GM19452 (cell line): ENCODE measurements at regions not wholly inside any gene's neighbourhood (a gene's known extent, or its start where the extent isn't known, plus 50 kb on each side); places are given as distances from the start of the nearest gene placed in this dataset.
"Not testable (repeated sequence)": the region's sequence is repeated elsewhere in the genome, so short reads cannot be mapped to it uniquely, and the experiment has no call there.

ENCODE experiments used
- ATAC-seq: cut with Tn5 transposase; IDR thresholded peaks from one replicate; pipeline ENCODE4 v1.9.1; 2021; ENCODE audit not compliant: unreplicated experiment

DNA sequence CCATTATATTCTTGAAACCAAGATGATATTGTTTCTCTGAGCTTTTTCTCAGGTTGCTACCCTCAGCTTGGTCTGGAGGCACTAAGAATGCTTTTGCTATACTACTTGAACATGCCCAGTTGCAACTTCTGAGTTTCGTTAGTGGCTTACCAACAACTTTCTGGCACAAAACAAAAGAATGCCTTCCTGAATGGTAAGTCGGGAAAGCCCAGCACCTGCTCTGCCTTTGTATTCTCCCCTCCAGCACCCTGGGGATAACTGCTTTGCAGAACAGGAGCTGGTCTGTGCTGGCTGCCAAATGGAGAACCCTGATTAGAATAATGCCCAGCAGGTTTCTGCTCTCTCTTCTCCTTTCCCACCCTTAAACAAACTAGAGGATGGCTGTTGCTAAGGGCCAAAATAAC lies 149.3 kb downstream of the TGFB2 start:
- ATAC-seq = no peak

DNA sequence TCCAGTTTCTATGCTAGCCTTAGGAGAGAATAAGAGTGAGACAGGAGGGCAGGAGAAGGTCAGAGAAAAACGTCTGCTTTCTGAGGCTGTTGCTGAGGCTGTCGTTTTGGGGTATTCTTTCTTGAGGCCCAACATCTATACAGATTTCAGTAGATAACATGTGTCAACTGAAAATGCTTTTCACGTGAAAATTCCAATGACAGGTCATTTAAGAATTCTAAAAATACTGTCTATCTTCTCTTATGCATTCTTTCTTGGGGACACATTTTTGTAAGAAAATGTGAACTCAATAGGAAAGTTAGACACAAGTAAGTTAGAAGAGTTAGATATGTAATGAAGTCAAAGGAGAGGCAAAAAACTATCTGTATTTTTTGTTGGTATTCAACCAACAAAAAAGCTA lies 150.8 kb downstream of the TGFB2 start:
- no peak for ATAC-seq

- ATAC-seq = no peak
Observed at GRCh38 chr1:218496561-218496960, 151.4 kb downstream of the TGFB2 start.

DNA sequence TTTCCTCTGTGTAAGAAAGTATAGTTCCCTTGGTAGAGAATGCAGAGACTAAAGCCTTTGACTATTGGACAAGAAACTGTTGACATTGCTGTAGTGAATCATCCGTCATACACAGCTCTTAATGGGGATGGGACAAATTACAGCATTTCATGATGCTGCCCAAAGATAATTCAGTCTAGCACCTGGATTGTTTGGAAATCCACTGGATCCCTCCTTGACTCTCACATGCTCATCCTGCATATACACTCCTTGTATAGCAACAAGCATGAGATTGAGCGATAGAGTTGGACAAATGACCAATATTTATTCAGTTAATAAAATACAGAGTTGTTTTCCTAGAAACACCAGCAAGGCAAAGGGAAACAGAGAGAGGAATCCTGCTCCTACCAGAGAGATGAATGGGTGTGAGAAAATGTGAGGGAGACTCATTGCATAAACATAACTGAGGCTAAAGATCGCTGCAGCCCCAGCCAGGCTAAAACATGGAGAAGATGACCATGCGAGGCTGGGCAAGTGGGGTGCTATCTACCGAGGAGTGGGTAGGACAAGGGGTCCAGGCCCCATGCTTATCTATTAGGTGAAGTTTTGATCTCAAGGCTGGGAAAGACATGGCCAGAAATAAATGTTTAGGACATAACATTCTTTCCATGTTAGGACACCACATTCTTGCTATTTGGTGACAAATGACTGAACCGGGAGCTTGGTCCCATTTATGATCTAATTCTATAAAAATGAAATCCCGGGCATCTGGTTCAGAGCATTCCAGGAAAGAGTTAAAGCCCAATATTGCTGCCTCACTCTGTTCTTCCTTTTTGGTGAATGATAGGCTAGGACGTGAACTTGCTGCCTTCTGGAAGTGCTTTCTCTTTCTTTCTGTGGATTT lies 153.2 kb downstream of the TGFB2 start:
- no peak for ATAC-seq

DNA sequence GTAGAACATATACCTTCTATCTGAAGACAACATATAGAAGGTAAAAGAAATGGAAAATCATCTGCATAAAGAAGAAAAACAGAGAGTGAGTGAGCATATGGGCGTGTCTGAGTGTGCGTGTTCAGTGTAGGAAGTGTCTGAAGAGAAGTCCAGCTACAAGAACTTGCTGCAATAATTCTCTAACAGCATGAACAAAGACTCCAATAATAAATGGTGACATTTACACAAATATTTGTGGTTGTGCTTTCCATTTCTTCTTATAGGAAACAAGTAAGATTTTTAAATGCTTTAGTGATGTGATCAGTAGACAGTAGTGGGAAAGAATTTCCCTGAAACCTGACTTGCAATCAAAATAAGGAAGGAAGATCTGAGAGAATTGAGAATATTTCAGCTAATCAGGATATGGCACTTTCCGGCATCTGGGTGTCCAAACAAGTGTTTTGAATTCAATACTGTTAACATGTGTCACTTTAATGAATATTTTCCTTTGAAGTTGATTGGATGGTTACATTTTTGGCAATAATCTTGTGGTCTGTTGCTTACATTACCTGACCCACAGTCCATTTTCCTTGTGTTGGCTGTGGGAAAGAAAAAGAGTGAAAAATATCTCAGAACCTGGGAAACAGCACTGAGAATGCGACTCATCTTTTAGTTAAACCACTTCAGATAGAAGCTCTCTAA lies 154.0 kb downstream of the TGFB2 start:
- ATAC-seq = no peak

- no peak for ATAC-seq
Observed at GRCh38 chr1:218499911-218500310, 154.8 kb downstream of the TGFB2 start.

DNA sequence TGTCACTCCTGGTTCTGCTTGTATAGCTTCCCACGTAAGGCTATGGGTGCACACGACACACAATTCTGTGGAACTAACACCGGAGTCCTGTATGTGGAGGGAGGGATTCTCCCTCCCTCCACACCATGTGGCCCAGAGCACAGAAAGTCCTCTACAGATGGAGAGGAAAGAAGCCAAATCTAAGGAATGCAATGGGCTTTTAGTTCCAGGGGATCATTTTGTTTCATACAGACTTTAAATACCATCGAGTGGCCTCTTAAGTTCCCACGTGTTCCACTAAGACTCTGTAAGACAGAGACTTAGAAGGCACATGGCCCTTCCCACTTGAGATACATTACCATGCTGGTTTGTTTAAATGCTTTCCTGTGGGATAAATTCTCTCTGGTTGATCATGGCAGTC lies 156.0 kb downstream of the TGFB2 start:
- no peak for ATAC-seq

DNA sequence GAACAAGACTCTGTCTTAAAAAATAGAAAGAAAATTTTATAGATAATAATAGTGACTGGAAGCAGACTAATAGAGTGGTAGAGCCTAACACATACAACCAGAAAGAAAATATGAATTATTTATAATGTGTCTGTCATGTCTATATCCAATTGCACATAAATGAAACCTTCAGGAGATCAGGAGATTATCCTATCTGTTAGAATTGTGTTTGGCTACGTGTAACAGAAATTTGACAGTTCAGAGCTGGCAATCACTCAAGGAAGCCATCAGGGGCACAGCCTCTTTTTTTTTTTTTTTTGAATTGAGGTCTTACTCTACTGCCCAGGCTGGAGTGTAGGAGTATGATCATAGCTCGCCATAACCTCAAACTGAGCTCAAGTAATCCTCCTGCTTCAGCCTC lies 157.2 kb downstream of the TGFB2 start:
- ATAC-seq = no peak

GRCh38 chr1:218503102-218503501 lies 158.0 kb downstream of the TGFB2 start:
- ATAC-seq = no peak

GRCh38 chr1:218507355-218508002 lies 162.3 kb downstream of the TGFB2 start:
- ATAC-seq = no peak

DNA sequence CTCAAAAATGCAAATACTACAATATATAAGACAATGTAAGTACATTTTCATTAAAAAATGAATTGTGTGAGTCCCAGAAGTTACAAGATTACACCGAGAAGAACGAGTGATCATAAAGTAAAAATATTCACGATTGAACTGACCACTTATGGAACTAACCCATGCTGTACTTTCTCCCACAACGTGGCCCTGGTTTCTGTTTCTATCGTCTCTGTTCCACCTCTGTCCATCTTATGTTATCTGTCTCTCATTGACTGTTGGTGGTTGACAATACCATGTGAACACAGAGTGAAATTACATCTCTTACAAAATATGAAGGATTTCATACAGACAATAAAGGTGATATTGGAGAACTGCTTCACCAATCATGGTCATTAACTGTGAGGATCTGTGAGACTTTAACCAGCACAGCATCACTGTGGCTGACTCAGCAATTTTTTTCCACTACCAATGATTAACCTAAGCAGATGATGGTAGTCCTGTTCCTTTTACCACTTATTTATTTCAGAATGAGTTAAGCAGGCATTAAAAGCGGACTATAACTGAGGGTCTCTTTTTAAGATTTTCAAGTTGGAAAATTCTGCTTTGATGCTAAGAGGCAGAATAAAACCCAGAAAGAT lies 165.1 kb downstream of the TGFB2 start:
- no peak for ATAC-seq

DNA sequence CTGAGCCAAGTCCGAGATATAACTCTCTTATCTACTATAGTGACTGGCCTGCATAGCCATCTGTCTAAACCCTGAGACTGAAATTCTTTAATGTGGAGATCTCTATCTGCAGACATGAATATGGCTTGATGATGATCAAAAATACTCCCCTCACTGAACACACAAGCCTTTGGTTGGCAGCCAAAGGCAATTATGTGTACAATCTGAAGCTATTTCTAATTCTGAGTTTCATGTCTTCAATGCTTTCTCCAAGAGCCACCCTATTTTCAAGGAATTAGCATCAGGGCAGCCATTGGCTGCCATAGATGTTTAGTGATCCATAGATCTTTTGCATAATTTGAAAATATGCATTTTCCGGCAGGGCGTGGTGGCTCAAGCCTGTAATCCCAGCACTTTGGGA lies 168.2 kb downstream of the TGFB2 start:
- no peak for ATAC-seq

- ATAC-seq = no peak
Observed at GRCh38 chr1:218514689-218515088, 169.6 kb downstream of the TGFB2 start.

DNA sequence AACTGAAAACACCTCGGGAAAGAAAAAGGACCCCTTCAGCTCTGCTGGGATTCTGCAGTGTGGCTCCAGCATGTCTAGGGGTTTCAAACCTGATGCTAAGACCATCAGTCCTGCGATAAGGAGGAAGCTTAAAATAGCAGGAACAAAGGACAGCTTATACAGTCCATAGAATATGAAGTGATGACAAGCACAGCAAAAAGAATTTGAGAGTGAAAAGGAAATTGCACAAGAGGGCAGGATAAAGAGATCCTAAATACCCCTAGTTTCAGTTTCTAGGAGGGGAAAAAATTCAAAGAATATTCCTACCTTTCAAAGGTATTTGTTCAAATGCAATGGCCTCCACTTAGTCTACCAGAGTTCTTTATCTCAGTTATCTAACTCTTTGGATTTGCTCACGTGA lies 171.4 kb downstream of the TGFB2 start:
- ATAC-seq = no peak

GRCh38 chr1:218517459-218517858 lies 172.3 kb downstream of the TGFB2 start:
- no peak for ATAC-seq

DNA sequence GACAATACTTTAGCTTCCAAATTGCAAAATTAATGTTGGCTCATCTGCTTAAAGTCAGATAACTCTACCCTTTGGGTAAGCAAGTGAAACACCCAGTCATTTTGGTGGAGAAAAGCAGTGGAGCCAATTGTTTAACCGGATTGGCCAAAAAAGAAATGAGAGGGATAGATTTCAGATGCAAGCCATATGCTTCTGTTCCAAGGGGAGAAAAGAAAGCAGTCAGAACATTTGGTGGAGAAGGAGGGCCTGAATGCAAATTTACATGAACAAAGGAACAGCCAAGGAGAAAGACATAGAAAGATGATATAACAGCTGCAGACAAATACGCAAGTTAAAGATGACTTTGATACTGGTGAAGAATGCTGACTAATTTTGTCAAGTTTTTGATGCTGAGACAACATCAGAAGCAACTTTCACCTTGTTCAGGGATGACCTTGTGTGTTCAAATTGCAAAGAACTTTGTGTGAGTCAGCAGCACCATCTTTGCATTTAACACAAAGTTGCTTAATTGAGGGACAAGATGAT lies 173.1 kb downstream of the TGFB2 start:
- no peak for ATAC-seq

- not testable (repeated sequence) for ATAC-seq
Observed at GRCh38 chr1:218520646-218521045, 175.5 kb downstream of the TGFB2 start.

DNA sequence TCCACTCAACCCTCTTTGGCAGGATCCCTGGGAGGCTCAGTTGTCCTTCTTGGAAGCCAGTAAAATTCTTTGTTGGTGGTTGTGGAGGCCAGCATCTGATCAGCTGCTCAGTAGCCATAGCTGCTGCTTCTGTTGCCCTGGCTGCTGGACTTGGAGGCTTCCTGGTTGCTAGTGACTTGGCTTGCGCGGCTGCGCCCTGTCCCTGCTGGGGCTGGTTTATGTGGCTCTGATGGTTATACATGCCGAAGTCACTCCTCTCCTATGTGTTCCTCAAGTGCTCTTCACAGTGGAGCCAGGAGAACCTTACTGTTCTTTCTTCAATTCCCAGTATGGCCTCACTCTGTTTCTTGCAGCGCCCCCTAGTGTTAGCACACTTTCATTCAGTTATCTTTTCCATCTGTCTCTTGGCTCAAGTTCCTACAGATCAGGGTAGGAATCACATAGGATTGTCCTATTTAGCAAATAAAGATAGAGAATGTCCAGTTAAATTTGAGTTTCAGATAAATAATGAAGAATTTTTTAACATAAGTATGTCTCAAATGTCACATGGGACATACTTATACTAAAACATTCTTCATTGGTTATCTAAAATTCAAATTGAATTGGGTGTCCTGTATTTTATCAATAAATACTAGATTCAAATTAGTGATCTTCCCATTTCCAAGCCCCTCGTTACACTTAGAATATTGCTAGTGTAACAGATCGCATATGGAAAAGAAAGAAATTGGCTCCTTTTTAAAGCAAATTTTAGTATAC lies 176.5 kb downstream of the TGFB2 start:
- ATAC-seq = no peak

- no peak for ATAC-seq
Observed at GRCh38 chr1:218524526-218524925, 179.4 kb downstream of the TGFB2 start.

GRCh38 chr1:218525031-218525430 lies 179.9 kb downstream of the TGFB2 start:
- no peak for ATAC-seq
